H9 (cell line): ENCODE measurements at regions not wholly inside any gene's neighbourhood (a gene's known extent, or its start where the extent isn't known, plus 50 kb on each side); places are given as distances from the start of the nearest gene placed in this dataset.

Source experiments
- DNase-seq: peaks from one replicate; pipeline ENCODE4 v3.0.0-alpha.2; 2017
- H2AFZ ChIP-seq: one replicate; pipeline ENCODE4 v1.6.1; 2013; ENCODE audit warnings: mild to moderate bottlenecking, low read length, control low read depth, moderate library complexity
- H2AK5ac ChIP-seq: 2 replicates; pipeline ENCODE4 v1.6.1; 2013; ENCODE audit warnings: low read length, control low read depth, mixed read lengths; ENCODE audit not compliant: insufficient read length
- H2BK120ac ChIP-seq: one replicate; pipeline ENCODE4 v1.6.1; 2013; ENCODE audit warnings: low read depth, mild to moderate bottlenecking, low read length, control low read depth, inconsistent platforms; ENCODE audit not compliant: poor library complexity, severe bottlenecking
- H2BK12ac ChIP-seq: 2 replicates; pipeline ENCODE4 v1.6.1; 2013; ENCODE audit warnings: low read length, control low read depth, mixed read lengths, low read depth; ENCODE audit not compliant: insufficient read length
- H2BK15ac ChIP-seq: 2 replicates; pipeline ENCODE4 v1.6.1; 2013; ENCODE audit warnings: low read depth, low read length, control low read depth
- H2BK20ac ChIP-seq: one replicate; pipeline ENCODE4 v1.6.1; 2013; ENCODE audit warnings: low read depth, mild to moderate bottlenecking, low read length, control low read depth, inconsistent platforms; ENCODE audit not compliant: poor library complexity, severe bottlenecking
- H2BK5ac ChIP-seq: 2 replicates; pipeline ENCODE4 v1.6.1; 2013; ENCODE audit warnings: low read length, control low read depth, mixed read lengths; ENCODE audit not compliant: insufficient read length
- H3K14ac ChIP-seq: 2 replicates; pipeline ENCODE4 v1.6.1; 2013; ENCODE audit warnings: low read length, control low read depth; ENCODE audit not compliant: insufficient read depth
- H3K18ac ChIP-seq: 2 replicates; pipeline ENCODE4 v1.6.1; 2013; ENCODE audit warnings: low read depth, mild to moderate bottlenecking, mixed read lengths, low read length, control low read depth; ENCODE audit not compliant: insufficient read length
- H3K23ac ChIP-seq: 2 replicates; pipeline ENCODE4 v1.6.1; 2013; ENCODE audit warnings: low read length, control low read depth, mixed read lengths, low read depth; ENCODE audit not compliant: insufficient read length
- H3K23me2 ChIP-seq: 2 replicates; pipeline ENCODE4 v1.6.1; 2013; ENCODE audit warnings: low read depth, mild to moderate bottlenecking, mixed read lengths, low read length, control low read depth; ENCODE audit not compliant: insufficient read length, poor library complexity, severe bottlenecking
- H3K27ac ChIP-seq: 2 replicates; pipeline ENCODE4 v1.5.1; 2013; ENCODE audit warnings: low read length, control low read depth, mixed read lengths, low read depth; ENCODE audit not compliant: insufficient read length
- H3K27me3 ChIP-seq: 2 replicates; pipeline ENCODE4 v1.6.1; 2013; ENCODE audit warnings: low read length, control low read depth, inconsistent platforms; ENCODE audit not compliant: insufficient read depth
- H3K4ac ChIP-seq: 2 replicates; pipeline ENCODE4 v1.6.1; 2013; ENCODE audit warnings: low read depth, mild to moderate bottlenecking, control low read depth, inconsistent platforms, low read length, moderate library complexity
- H3K4me1 ChIP-seq: 2 replicates; pipeline ENCODE4 v1.6.1; 2013; ENCODE audit warnings: low read length, control low read depth, inconsistent platforms; ENCODE audit not compliant: insufficient read depth
- H3K4me2 ChIP-seq: 2 replicates; pipeline ENCODE4 v1.6.1; 2013; ENCODE audit warnings: low read length, control low read depth, mixed read lengths; ENCODE audit not compliant: insufficient read length, insufficient read depth
- H3K56ac ChIP-seq: 2 replicates; pipeline ENCODE4 v1.6.1; 2013; ENCODE audit warnings: low read depth, mild to moderate bottlenecking, mixed read lengths, low read length, control low read depth; ENCODE audit not compliant: insufficient read length
- H3K79me1 ChIP-seq: 2 replicates; pipeline ENCODE4 v1.6.1; 2013; ENCODE audit warnings: low read depth, mild to moderate bottlenecking, moderate library complexity, low read length, control low read depth, inconsistent platforms; ENCODE audit not compliant: insufficient read depth, poor library complexity, severe bottlenecking
- H3K79me2 ChIP-seq: 2 replicates; pipeline ENCODE4 v1.6.1; 2013; ENCODE audit warnings: low read length, control low read depth, inconsistent platforms; ENCODE audit not compliant: insufficient read depth
- H3K9ac ChIP-seq: 2 replicates; pipeline ENCODE4 v1.6.1; 2013; ENCODE audit warnings: low read length, control low read depth, mixed read lengths; ENCODE audit not compliant: insufficient read length; ENCODE audit errors: extremely low read depth
- H3K9me3 ChIP-seq: one replicate; pipeline ENCODE4 v1.6.1; 2013; ENCODE audit warnings: low read depth, low read length, inconsistent platforms; ENCODE audit not compliant: control insufficient read depth
- H3T11ph ChIP-seq: one replicate; pipeline ENCODE4 v1.6.1; 2013; ENCODE audit warnings: mild to moderate bottlenecking, low read length, control low read depth, inconsistent platforms
- H4K20me1 ChIP-seq: one replicate; pipeline ENCODE4 v1.6.1; 2013; ENCODE audit not compliant: control insufficient read depth, insufficient read length, insufficient read depth
- H4K5ac ChIP-seq: 2 replicates; pipeline ENCODE4 v1.6.1; 2013; ENCODE audit warnings: low read depth, mild to moderate bottlenecking, mixed read lengths, low read length, control low read depth; ENCODE audit not compliant: insufficient read length
- H4K8ac ChIP-seq: replicated peaks from 2 replicates; pipeline ENCODE4 v1.6.1; 2013; ENCODE audit warnings: low read length, control low read depth, mixed read lengths, low read depth; ENCODE audit not compliant: insufficient read length
- H4K91ac ChIP-seq: 2 replicates; pipeline ENCODE4 v1.6.1; 2013; ENCODE audit warnings: low read depth, mild to moderate bottlenecking, moderate library complexity, mixed read lengths, low read length, control low read depth; ENCODE audit not compliant: insufficient read length
- H3K27ac Mint-ChIP-seq, 3 experiments: 2 replicates in 2 of 3; 3 replicates in 1 of 3; pipeline ENCODE4 v1.8.0; 2020 to 2021; ENCODE audit warnings: mixed read lengths in 3 of 3, mild to moderate bottlenecking in 1 of 3, moderate library complexity in 1 of 3
- H3K27me3 Mint-ChIP-seq: 2 replicates; pipeline ENCODE4 v1.8.0; 2021; ENCODE audit warnings: low read depth, mild to moderate bottlenecking, moderate library complexity, mixed read lengths
- H3K36me3 Mint-ChIP-seq, 3 experiments: 2 replicates in 2 of 3; 3 replicates in 1 of 3; pipeline ENCODE4 v1.8.0; 2020 to 2021; ENCODE audit warnings: low read depth in 3 of 3, mixed read lengths in 3 of 3; ENCODE audit not compliant: insufficient read depth in 1 of 3
- H3K4me1 Mint-ChIP-seq, 2 experiments: 2 replicates each; pipeline ENCODE4 v1.8.0; 2020; ENCODE audit warnings: mixed read lengths in 2 of 2
- H3K4me3 Mint-ChIP-seq, 2 experiments: 2 replicates in 1 of 2; 3 replicates in 1 of 2; pipeline ENCODE4 v1.8.0; 2020 to 2021; ENCODE audit warnings: mild to moderate bottlenecking in 2 of 2, mixed read lengths in 2 of 2, moderate library complexity in 1 of 2
- H3K9me3 Mint-ChIP-seq, 2 experiments: 2 replicates in 1 of 2; 3 replicates in 1 of 2; pipeline ENCODE4 v1.8.0; 2020; ENCODE audit warnings: mild to moderate bottlenecking in 2 of 2, mixed read lengths in 2 of 2, moderate library complexity in 1 of 2
- CTCF ChIP-seq: fragments of 200-600 bp; sonication (generic); conservative IDR thresholded peaks from 3 replicates; pipeline ENCODE4 v1.8.0; 2021; ENCODE audit warnings: antibody characterized with exemption, mild to moderate bottlenecking
- WGBS: extraction: QIAGEN DNeasy Blood & Tissue Kit; methylation state at CpG from one replicate; pipeline ENCODE4 v1.1.7; 2013; ENCODE audit warnings: missing lambda C conversion rate, low lambda C conversion rate, mixed read lengths; ENCODE audit not compliant: insufficient read length; ENCODE audit errors: extremely low coverage; 5-methylcytosine and 5-hydroxymethylcytosine counted together

DNA sequence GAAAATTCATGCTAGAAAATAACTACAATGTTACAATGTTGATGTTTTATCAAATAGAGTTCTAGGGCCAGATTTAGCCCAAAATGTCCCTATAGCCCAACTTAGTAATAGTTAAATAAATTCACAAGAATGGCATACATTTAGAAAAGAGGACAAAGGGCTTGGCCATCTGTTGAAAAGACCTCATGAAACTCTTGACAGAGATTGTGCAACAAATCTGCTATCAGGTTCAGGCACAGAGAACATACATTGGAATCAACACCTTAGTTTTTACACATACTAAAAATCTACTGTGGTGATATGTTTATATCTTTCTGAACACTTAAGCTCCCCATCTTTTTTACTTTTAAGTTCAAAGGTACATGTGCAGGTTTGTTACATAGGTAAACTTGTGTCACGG is 298.3 kb upstream of the DACH1 start:
- no peaks in the 10 kb centered on the region for H3K23me2 ChIP-seq
- no peak overlapping the region for H3K9ac ChIP-seq
- no peak overlapping the region for H2BK5ac ChIP-seq
- Mint-ChIP-seq H3K27me3 (no peaks in the 10 kb centered on the region), H3K36me3 (no peaks in the 10 kb centered on the region), H3K27ac (peak overlapping the region in 1 of 3 experiments; percentile 15; a peak in 1 of 7 replicates), H3K4me1 (peaks cover 0 to 3% of the 10 kb centered on the region in 2 experiments; a peak in 1 of 4 replicates), H3K4me3 (no peak overlapping the region), H3K9me3 (no peaks in the 10 kb centered on the region)
- H2AK5ac ChIP-seq: no peak overlapping the region
- H3K18ac ChIP-seq: no peak overlapping the region
- H3K79me2 ChIP-seq: no peaks in the 10 kb centered on the region
- no peak overlapping the region for H3T11ph ChIP-seq
- H3K27me3 ChIP-seq: no peaks in the 10 kb centered on the region
- H4K8ac ChIP-seq: no peak overlapping the region
- H3K56ac ChIP-seq: no peak overlapping the region
- H3K4me1 ChIP-seq: no peaks in the 10 kb centered on the region
- no peaks in the 10 kb centered on the region for H3K79me1 ChIP-seq
- H3K23ac ChIP-seq: no peak overlapping the region
- H2AFZ ChIP-seq: no peak overlapping the region
- H2BK12ac ChIP-seq: no peak overlapping the region
- no peak overlapping the region for H3K4me2 ChIP-seq
- H2BK120ac ChIP-seq: no peak overlapping the region
- no peak overlapping the region for H3K27ac ChIP-seq
- H2BK20ac ChIP-seq: no peak overlapping the region
- H3K4ac ChIP-seq: no peak overlapping the region
- no peak overlapping the region for H3K14ac ChIP-seq
- no peak for TF ChIP-seq CTCF
- H3K9me3 ChIP-seq: no peaks in the 10 kb centered on the region
- no CpG with 5 or more reads among the region's 1 CpG for WGBS
- H4K91ac ChIP-seq: no peak overlapping the region
- H4K5ac ChIP-seq: no peak overlapping the region
- no peak overlapping the region for H2BK15ac ChIP-seq
- DNase-seq: no peak
- no peaks in the 10 kb centered on the region for H4K20me1 ChIP-seq
